CD4-positive, alpha-beta memory T cell (primary cell): ENCODE measurements at regions not wholly inside any gene's neighbourhood (a gene's known extent, or its start where the extent isn't known, plus 50 kb on each side); places are given as distances from the start of the nearest gene placed in this dataset.

ENCODE experiments used
- CTCF ChIA-PET: fragments of 350-600 bp; sonication (Branson Sonifier 250); formaldehyde crosslinking; loops from one replicate; lab custom pipeline; 2021; ENCODE audit warnings: inconsistent platforms; ENCODE audit not compliant: partially characterized antibody; lab: Charles Lee
- POLR2A ChIA-PET: fragments of 350-600 bp; sonication (Branson Sonifier 250); formaldehyde crosslinking; loops from one replicate; lab custom pipeline; 2021; ENCODE audit not compliant: partially characterized antibody; lab: Charles Lee
- DNase-seq, 5 donors: peaks; one replicate each; pipeline versions ENCODE4 v3.0.0 to v3.0.0-alpha.2; 2020 to 2022; ENCODE audit warnings: mixed read lengths in 1 of 5
- H3K27ac ChIP-seq: one replicate; pipeline ENCODE4 v1.7.0; 2013; ENCODE audit warnings: low read depth, low read length
- H3K27me3 ChIP-seq: 2 replicates; pipeline ENCODE4 v1.7.0; 2013; ENCODE audit warnings: mild to moderate bottlenecking, low read length, moderate library complexity; ENCODE audit not compliant: insufficient read depth
- H3K36me3 ChIP-seq: 2 replicates; pipeline ENCODE4 v1.7.0; 2013; ENCODE audit warnings: mild to moderate bottlenecking, low read length, moderate library complexity; ENCODE audit not compliant: insufficient read depth
- H3K4me1 ChIP-seq: 2 replicates; pipeline ENCODE4 v1.7.0; 2013; ENCODE audit warnings: mild to moderate bottlenecking, low read length, moderate library complexity; ENCODE audit not compliant: insufficient read depth
- H3K4me3 ChIP-seq, 2 donors: one replicate each; pipeline ENCODE4 v1.7.0; 2013; ENCODE audit warnings: low read length in 2 of 2, mild to moderate bottlenecking in 1 of 2
- H3K9me3 ChIP-seq, 2 donors: one replicate each; pipeline ENCODE4 v1.7.0; 2013; ENCODE audit warnings: low read length in 2 of 2, control low read depth in 1 of 2; ENCODE audit not compliant: control insufficient read depth in 1 of 2
- H3K27ac Mint-ChIP-seq, 7 donors: one replicate each; pipeline ENCODE4 v1.8.0; 2020 to 2021; ENCODE audit warnings: mixed read lengths in 7 of 7, mild to moderate bottlenecking in 6 of 7, inconsistent platforms in 3 of 7, moderate library complexity in 3 of 7
- H3K27me3 Mint-ChIP-seq, 2 donors: one replicate each; pipeline ENCODE4 v1.8.0; 2020 to 2021; ENCODE audit warnings: mixed read lengths in 2 of 2
- H3K36me3 Mint-ChIP-seq, 2 donors: one replicate each; pipeline ENCODE4 v1.8.0; 2020 to 2021; ENCODE audit warnings: mixed read lengths in 2 of 2, inconsistent platforms in 1 of 2, mild to moderate bottlenecking in 1 of 2
- H3K4me1 Mint-ChIP-seq, 4 donors: one replicate each; pipeline ENCODE4 v1.8.0; 2020 to 2021; ENCODE audit warnings: mixed read lengths in 4 of 4, mild to moderate bottlenecking in 1 of 4
- H3K4me3 Mint-ChIP-seq, 8 donors: one replicate each; pipeline ENCODE4 v1.8.0; 2020 to 2021; ENCODE audit warnings: mixed read lengths in 8 of 8, mild to moderate bottlenecking in 7 of 8, moderate library complexity in 6 of 8, inconsistent platforms in 3 of 8
- H3K9me3 Mint-ChIP-seq, 8 donors: one replicate each; pipeline ENCODE4 v1.8.0; 2020 to 2021; ENCODE audit warnings: mixed read lengths in 8 of 8, mild to moderate bottlenecking in 5 of 8, inconsistent platforms in 3 of 8, moderate library complexity in 1 of 8
- intact Hi-C: fragments of 100-400 bp; cut with micrococcal nuclease; formaldehyde crosslinking; loops from one replicate; pipeline ENCODE4 v1.15.1; 2023

- Mint-ChIP-seq H3K9me3 (peaks cover 0 to 14% (median 6%) of the 10 kb centered on the region in 8 donors), H3K27me3 (peaks cover 0 to 1% of the 10 kb centered on the region in 2 donors), H3K27ac (no peak overlapping the region), H3K36me3 (no peaks in the 10 kb centered on the region), H3K4me3 (no peak overlapping the region), H3K4me1 (no peaks in the 10 kb centered on the region)
- DNase-seq, result no peak
- intact Hi-C loops, result no loop called here
- Histone ChIP-seq H3K9me3 (no peaks in the 10 kb centered on the region), H3K4me3 (no peak overlapping the region), H3K4me1 (no peaks in the 10 kb centered on the region), H3K27ac (no peak overlapping the region), H3K27me3 (no peaks in the 10 kb centered on the region), H3K36me3 (no peaks in the 10 kb centered on the region)
- ChIA-PET POLR2A (no interaction called here), CTCF (no interaction called here)
Observed at GRCh38 chr1:218666263-218666662, 321.1 kb downstream of the TGFB2 start.

GRCh38 chr1:218667781-218668516, 322.8 kb downstream of the TGFB2 start:
- Histone ChIP-seq H3K36me3 (no peaks in the 10 kb centered on the region), H3K4me1 (no peaks in the 10 kb centered on the region), H3K27ac (no peak overlapping the region), H3K9me3 (no peaks in the 10 kb centered on the region), H3K27me3 (no peaks in the 10 kb centered on the region), H3K4me3 (no peak overlapping the region)
- H3K27me3 Mint-ChIP-seq, result peaks cover 0 to 1% of the 10 kb centered on the region in 2 donors
- ChIA-PET POLR2A (no interaction called here), CTCF (no interaction called here)
- H3K4me1 Mint-ChIP-seq, result no peaks in the 10 kb centered on the region
- intact Hi-C loops, result no loop called here
- peaks cover 0 to 15% (median 6%) of the 10 kb centered on the region in 8 donors for H3K9me3 Mint-ChIP-seq
- no peak for DNase-seq
- no peaks in the 10 kb centered on the region for H3K36me3 Mint-ChIP-seq
- H3K27ac Mint-ChIP-seq, result no peak overlapping the region
- H3K4me3 Mint-ChIP-seq, result no peak overlapping the region

GRCh38 chr1:218669431-218669830, 324.3 kb downstream of the TGFB2 start:
- CTCF ChIA-PET, result no interaction called here
- no peak for DNase-seq

GRCh38 chr1:218670875-218671274, 325.7 kb downstream of the TGFB2 start:
- Histone ChIP-seq H3K27ac (no peak overlapping the region), H3K36me3 (no peaks in the 10 kb centered on the region), H3K4me3 (no peak overlapping the region), H3K9me3 (no peaks in the 10 kb centered on the region), H3K27me3 (no peaks in the 10 kb centered on the region), H3K4me1 (no peaks in the 10 kb centered on the region)
- no peaks in the 10 kb centered on the region for H3K4me1 Mint-ChIP-seq
- ChIA-PET POLR2A (no interaction called here), CTCF (no interaction called here)
- peaks cover 0 to 15% (median 6%) of the 10 kb centered on the region in 8 donors for H3K9me3 Mint-ChIP-seq
- H3K27me3 Mint-ChIP-seq, result no peaks in the 10 kb centered on the region
- no peak overlapping the region for H3K4me3 Mint-ChIP-seq
- no peak overlapping the region for H3K27ac Mint-ChIP-seq
- DNase-seq, result no peak
- H3K36me3 Mint-ChIP-seq, result no peaks in the 10 kb centered on the region
- intact Hi-C loops, result no loop called here

More at GRCh38 chr1:218669431-218669830, 324.3 kb downstream of the TGFB2 start:
- no peaks in the 10 kb centered on the region for H3K36me3 Mint-ChIP-seq
- POLR2A ChIA-PET, result no interaction called here
- H3K4me1 Mint-ChIP-seq, result no peaks in the 10 kb centered on the region
- no peak overlapping the region for H3K4me3 Mint-ChIP-seq
- no peak overlapping the region for H3K4me3 ChIP-seq
- intact Hi-C loops, result no loop called here
- H3K27me3 Mint-ChIP-seq, result no peaks in the 10 kb centered on the region
- H3K9me3 ChIP-seq, result no peaks in the 10 kb centered on the region
- H3K9me3 Mint-ChIP-seq, result peaks cover 0 to 15% (median 6%) of the 10 kb centered on the region in 8 donors
- no peaks in the 10 kb centered on the region for H3K27me3 ChIP-seq
- H3K27ac ChIP-seq, result no peak overlapping the region
- no peaks in the 10 kb centered on the region for H3K4me1 ChIP-seq
- H3K36me3 ChIP-seq, result no peaks in the 10 kb centered on the region
- no peak overlapping the region for H3K27ac Mint-ChIP-seq

GRCh38 chr1:218671573-218671972, 326.4 kb downstream of the TGFB2 start:
- H3K27me3 ChIP-seq, result no peaks in the 10 kb centered on the region
- no peak overlapping the region for H3K27ac Mint-ChIP-seq
- intact Hi-C loops, result no loop called here
- no peaks in the 10 kb centered on the region for H3K9me3 ChIP-seq
- no peak overlapping the region for H3K27ac ChIP-seq
- no peak overlapping the region for H3K4me3 Mint-ChIP-seq
- POLR2A ChIA-PET, result no interaction called here
- no peaks in the 10 kb centered on the region for H3K4me1 ChIP-seq
- H3K36me3 ChIP-seq, result no peaks in the 10 kb centered on the region
- H3K9me3 Mint-ChIP-seq, result peaks cover 0 to 15% (median 6%) of the 10 kb centered on the region in 8 donors
- no peak overlapping the region for H3K4me3 ChIP-seq
- no peaks in the 10 kb centered on the region for H3K4me1 Mint-ChIP-seq
- H3K27me3 Mint-ChIP-seq, result no peaks in the 10 kb centered on the region
- no peaks in the 10 kb centered on the region for H3K36me3 Mint-ChIP-seq
- no peak for DNase-seq
- CTCF ChIA-PET, result no interaction called here

GRCh38 chr1:218673170-218673569, 328.0 kb downstream of the TGFB2 start:
- CTCF ChIA-PET, result no interaction called here
- Mint-ChIP-seq H3K27me3 (no peaks in the 10 kb centered on the region), H3K36me3 (no peaks in the 10 kb centered on the region), H3K4me1 (no peaks in the 10 kb centered on the region), H3K9me3 (peaks cover 0 to 15% (median 5%) of the 10 kb centered on the region in 8 donors), H3K27ac (no peak overlapping the region), H3K4me3 (no peak overlapping the region)
- intact Hi-C loops, result no loop called here
- POLR2A ChIA-PET, result no interaction called here
- H3K9me3 ChIP-seq, result no peaks in the 10 kb centered on the region
- no peak for DNase-seq
- H3K27me3 ChIP-seq, result no peaks in the 10 kb centered on the region
- no peak overlapping the region for H3K4me3 ChIP-seq
- no peak overlapping the region for H3K27ac ChIP-seq
- no peaks in the 10 kb centered on the region for H3K4me1 ChIP-seq
- H3K36me3 ChIP-seq, result no peaks in the 10 kb centered on the region

- Histone ChIP-seq H3K27ac (no peak overlapping the region), H3K4me3 (no peak overlapping the region), H3K4me1 (no peaks in the 10 kb centered on the region), H3K27me3 (no peaks in the 10 kb centered on the region), H3K9me3 (no peaks in the 10 kb centered on the region), H3K36me3 (no peaks in the 10 kb centered on the region)
- POLR2A ChIA-PET, result no interaction called here
- Mint-ChIP-seq H3K27ac (no peak overlapping the region), H3K36me3 (no peaks in the 10 kb centered on the region), H3K27me3 (no peaks in the 10 kb centered on the region), H3K4me1 (no peaks in the 10 kb centered on the region), H3K4me3 (no peak overlapping the region), H3K9me3 (peaks cover 0 to 15% (median 5%) of the 10 kb centered on the region in 8 donors)
- CTCF ChIA-PET, result no interaction called here
- intact Hi-C loops, result no loop called here
- DNase-seq, result no peak
Observed at GRCh38 chr1:218674280-218674773, 329.2 kb downstream of the TGFB2 start.
